Uterus (tissue), 2 donors: ENCODE measurements at regions not wholly inside any gene's neighbourhood (a gene's known extent, or its start where the extent isn't known, plus 50 kb on each side); places are given as distances from the start of the nearest gene placed in this dataset.

Experiments
- CTCF ChIP-seq, 4 experiments: fragments of 200-600 bp in 2 of 4; fragments of 450-650 bp in 2 of 4; sonication (generic) in 2 of 4; IDR thresholded peaks; one replicate each; pipeline ENCODE4 v1.5.1; 2016 to 2019; ENCODE audit warnings: antibody characterized with exemption in 4 of 4, mild to moderate bottlenecking in 2 of 4, moderate library complexity in 1 of 4
- POLR2A ChIP-seq, 2 donors: fragments of 450-650 bp; IDR thresholded peaks; one replicate each; pipeline ENCODE4 v1.6.1; 2016; ENCODE audit warnings: antibody characterized with exemption in 2 of 2, mild to moderate bottlenecking in 1 of 2, moderate library complexity in 1 of 2

- TF ChIP-seq CTCF (IDR thresholded peaks at IDR 0.05), result no peak
- TF ChIP-seq POLR2A (IDR thresholded peaks at IDR 0.05), result no peak
These were observed 1768.7 kb downstream of the BRINP3 start for GRCh38 chr1:188708795-188709535.
